Panc1 (cell line): ENCODE measurements at regions not wholly inside any gene's neighbourhood (a gene's known extent, or its start where the extent isn't known, plus 50 kb on each side); places are given as distances from the start of the nearest gene placed in this dataset.
"Not testable (repeated sequence)": the region's sequence is repeated elsewhere in the genome, so short reads cannot be mapped to it uniquely, and the experiment has no call there.

ENCODE experiments used
- ATAC-seq: fragments of 200-7000 bp; cut with Tn5 transposase; 2 replicates; pipeline ENCODE4 v1.9.1; 2020; ENCODE audit warnings: mild to moderate bottlenecking, moderate library complexity
- BruUV-seq: library from RNA; stranded (reverse); fragments of 400-500 nt; replicated peaks from 2 replicates; lab custom pipeline; 2021; lab: Mats Ljungman, UMichigan
- CTCF ChIA-PET: fragments of 300-600 bp; sonication (Branson Sonifier 250); formaldehyde crosslinking; loops from one replicate; lab custom pipeline; 2022; ENCODE audit warnings: antibody characterized with exemption; lab: Charles Lee
- POLR2A ChIA-PET: fragments of 300-600 bp; sonication (Branson Sonifier 250); formaldehyde crosslinking; loops from one replicate; lab custom pipeline; 2022; ENCODE audit warnings: antibody characterized with exemption; lab: Charles Lee
- DNase-seq: peaks from one replicate; pipeline ENCODE4 v3.0.0-alpha.2; 2010; ENCODE audit warnings: low read depth, low spot score
- H3K27ac ChIP-seq: 2 replicates; pipeline ENCODE4 v1.5.1; 2011; ENCODE audit warnings: mild to moderate bottlenecking, low read length, inconsistent platforms
- H3K27me3 ChIP-seq: fragments of 200-500 bp; sonication (Bioruptor generic); 2 replicates; pipeline ENCODE4 v1.6.0; 2014; ENCODE audit warnings: low read length, inconsistent platforms; ENCODE audit not compliant: control insufficient read depth, insufficient read depth
- H3K36me3 ChIP-seq: fragments of 200-500 bp; sonication (Bioruptor generic); 2 replicates; pipeline ENCODE4 v1.5.1; 2014; ENCODE audit warnings: inconsistent platforms, mild to moderate bottlenecking, low read length, moderate library complexity; ENCODE audit not compliant: control insufficient read depth, insufficient read depth
- H3K4me1 ChIP-seq: 2 replicates; pipeline ENCODE4 v1.5.1; 2011; ENCODE audit warnings: inconsistent platforms, mild to moderate bottlenecking, low read length, moderate library complexity; ENCODE audit not compliant: control insufficient read depth, insufficient read depth
- H3K4me3 ChIP-seq, 2 experiments: 2 replicates each; pipeline ENCODE4 v1.5.1; 2011 to 2012; ENCODE audit warnings: low read depth in 2 of 2, low read length in 2 of 2, mild to moderate bottlenecking in 2 of 2, inconsistent platforms in 1 of 2, moderate library complexity in 1 of 2
- H3K9me3 ChIP-seq: fragments of 200-500 bp; sonication (Bioruptor generic); 2 replicates; pipeline ENCODE4 v1.5.1; 2014; ENCODE audit warnings: low read depth, mild to moderate bottlenecking, inconsistent platforms, low read length, moderate library complexity; ENCODE audit not compliant: control insufficient read depth, insufficient read depth
- CTCF ChIP-seq: fragments of 450-650 bp; IDR thresholded peaks from 2 replicates; pipeline ENCODE4 v1.5.1; 2017; ENCODE audit warnings: mild to moderate bottlenecking
- POLR2AphosphoS5 ChIP-seq: IDR thresholded peaks from 2 replicates; pipeline ENCODE4 v1.6.1; 2012; ENCODE audit warnings: mild to moderate bottlenecking, low read depth, low read length, moderate library complexity
- REST ChIP-seq, 2 experiments: IDR thresholded peaks; 2 replicates each; pipeline ENCODE4 v1.6.1; 2011 to 2012; ENCODE audit warnings: low read depth in 2 of 2, control low read depth in 1 of 2, low read length in 1 of 2, mild to moderate bottlenecking in 1 of 2, moderate library complexity in 1 of 2; ENCODE audit not compliant: insufficient read depth in 1 of 2
- SIN3A ChIP-seq: IDR thresholded peaks from 2 replicates; pipeline ENCODE4 v1.6.1; 2012; ENCODE audit warnings: low read depth, mild to moderate bottlenecking, low read length, moderate library complexity, borderline replicate concordance; ENCODE audit not compliant: insufficient read depth
- TCF7L2 ChIP-seq: IDR thresholded peaks from 2 replicates; pipeline ENCODE4 v1.6.1; 2011; ENCODE audit warnings: mild to moderate bottlenecking, low read depth, low read length, inconsistent platforms
- in situ Hi-C: cut with HindIII; loops from 2 replicates; pipeline ENCODE4 v1.10.0; 2016; ENCODE audit warnings: low sequenced_read_pairs, low pct_unique_long_range_greater_than_20kb
- intact Hi-C: fragments of 100-400 bp; cut with micrococcal nuclease; formaldehyde crosslinking; loops from one replicate; pipeline ENCODE4 v1.10.0; 2022; ENCODE audit not compliant: unreplicated experiment

- in situ Hi-C loops (no loop called here), intact Hi-C loops (no loop called here)
- H3K4me1 ChIP-seq, result no peaks in the 10 kb centered on the region
- H3K9me3 ChIP-seq, result no peaks in the 10 kb centered on the region
- ATAC-seq, result 0 out of 2 replicates have a peak, but pooled peaks have one; percentile 26
- no peak overlapping the region for H3K4me3 ChIP-seq
- ChIA-PET POLR2A (no interaction called here), CTCF (no interaction called here)
- H3K27me3 ChIP-seq, result no peaks in the 10 kb centered on the region
- no peaks in the 10 kb centered on the region for H3K36me3 ChIP-seq
- no peak overlapping the region for H3K27ac ChIP-seq
- BruUV-seq, result no TSS peak
- TF ChIP-seq SIN3A (no peak), REST (IDR thresholded peaks at IDR 0.05; ENCODE audit: insufficient read depth in 1 of 2, low read depth in 2 of 2, low read length in 1 of 2) (no peak), CTCF (no peak), POLR2AphosphoS5 (no peak), TCF7L2 (no peak)
- DNase-seq, result no peak
Measured at GRCh38 chr6:150503586-150504339, 95.9 kb upstream of the PLEKHG1 start.

- H3K9me3 ChIP-seq, H3K4me3 ChIP-seq, POLR2A ChIA-PET, H3K27ac ChIP-seq, H3K36me3 ChIP-seq, DNase-seq, intact Hi-C loops, BruUV-seq, in situ Hi-C loops, ATAC-seq, H3K27me3 ChIP-seq, CTCF ChIA-PET, H3K4me1 ChIP-seq: not testable (repeated sequence)
Measured at GRCh38 chr6:150507361-150507760, 92.3 kb upstream of the PLEKHG1 start.

- CTCF ChIA-PET, result no interaction called here
Measured at GRCh38 chr6:150510576-150510975, 89.1 kb upstream of the PLEKHG1 start.

More at GRCh38 chr6:150510576-150510975, 89.1 kb upstream of the PLEKHG1 start:
- POLR2A ChIA-PET, result no interaction called here
- Histone ChIP-seq H3K27me3 (no peaks in the 10 kb centered on the region), H3K4me3 (no peak overlapping the region), H3K9me3 (no peaks in the 10 kb centered on the region), H3K27ac (no peak overlapping the region), H3K36me3 (no peaks in the 10 kb centered on the region), H3K4me1 (no peaks in the 10 kb centered on the region)
- DNase-seq (no peak), ATAC-seq (no peak)
- no TSS peak for BruUV-seq
- TF ChIP-seq CTCF (no peak), SIN3A (no peak), REST (IDR thresholded peaks at IDR 0.05; ENCODE audit: insufficient read depth in 1 of 2, low read depth in 2 of 2, low read length in 1 of 2) (no peak), POLR2AphosphoS5 (no peak), TCF7L2 (no peak)
- in situ Hi-C loops (no loop called here), intact Hi-C loops (no loop called here)
